ENCODE measurements at regions not wholly inside any gene's neighbourhood (a gene's known extent, or its start where the extent isn't known, plus 50 kb on each side); places are given as distances from the start of the nearest gene placed in this dataset.

DNA sequence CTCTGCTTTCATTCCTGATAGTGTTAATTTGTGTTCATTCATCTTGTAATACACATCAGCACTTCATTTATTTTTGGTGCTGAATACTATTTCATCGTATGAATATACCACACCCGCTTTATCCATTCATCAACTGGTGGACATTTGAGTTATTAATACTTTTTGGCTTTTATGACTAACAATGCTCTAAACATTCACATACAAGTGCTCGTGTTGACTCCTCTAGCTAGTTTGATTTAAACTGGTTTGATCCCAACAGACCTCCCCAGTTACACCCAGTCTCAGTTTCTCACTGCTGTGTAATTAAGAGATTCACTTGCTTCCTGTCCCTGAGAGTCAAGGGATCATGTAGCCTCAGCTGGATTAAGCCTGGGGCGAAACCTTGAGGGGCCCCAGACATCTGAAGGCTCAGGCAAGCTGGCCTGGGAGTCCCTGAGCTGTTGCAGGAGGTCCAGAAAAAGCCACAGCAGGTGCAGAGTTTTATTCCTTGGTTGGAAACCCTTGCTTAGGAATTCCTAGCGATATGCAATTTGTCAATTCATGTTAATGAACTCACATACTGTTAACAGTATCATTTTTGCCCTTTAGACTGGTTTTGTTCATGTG is 52.8 kb upstream of the CLDN24 start:
- DNase-seq, result no peak
- Mint-ChIP-seq H3K4me3 (no peak overlapping the region), H3K27ac (no peak overlapping the region), H3K36me3 (no peaks in the 10 kb centered on the region), H3K4me1 (no peaks in the 10 kb centered on the region), H3K9me3 (peaks cover 20 to 42% (median 33%) of the 10 kb centered on the region in 7 donors), H3K27me3 (ENCODE audit: low read depth in 3 of 3) (peaks cover 0 to 6% (median 5%) of the 10 kb centered on the region in 3 donors)
- TF ChIP-seq, protein P1, sequence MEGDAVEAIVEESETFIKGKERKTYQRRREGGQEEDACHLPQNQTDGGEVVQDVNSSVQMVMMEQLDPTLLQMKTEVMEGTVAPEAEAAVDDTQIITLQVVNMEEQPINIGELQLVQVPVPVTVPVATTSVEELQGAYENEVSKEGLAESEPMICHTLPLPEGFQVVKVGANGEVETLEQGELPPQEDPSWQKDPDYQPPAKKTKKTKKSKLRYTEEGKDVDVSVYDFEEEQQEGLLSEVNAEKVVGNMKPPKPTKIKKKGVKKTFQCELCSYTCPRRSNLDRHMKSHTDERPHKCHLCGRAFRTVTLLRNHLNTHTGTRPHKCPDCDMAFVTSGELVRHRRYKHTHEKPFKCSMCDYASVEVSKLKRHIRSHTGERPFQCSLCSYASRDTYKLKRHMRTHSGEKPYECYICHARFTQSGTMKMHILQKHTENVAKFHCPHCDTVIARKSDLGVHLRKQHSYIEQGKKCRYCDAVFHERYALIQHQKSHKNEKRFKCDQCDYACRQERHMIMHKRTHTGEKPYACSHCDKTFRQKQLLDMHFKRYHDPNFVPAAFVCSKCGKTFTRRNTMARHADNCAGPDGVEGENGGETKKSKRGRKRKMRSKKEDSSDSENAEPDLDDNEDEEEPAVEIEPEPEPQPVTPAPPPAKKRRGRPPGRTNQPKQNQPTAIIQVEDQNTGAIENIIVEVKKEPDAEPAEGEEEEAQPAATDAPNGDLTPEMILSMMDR (IDR thresholded peaks at IDR 0.05), result no peak
- Histone ChIP-seq H3K9ac (ENCODE audit: insufficient read depth, low read length, poor library complexity, severe bottlenecking) (no peak overlapping the region), H3K36me3 (replicated peaks in 1 of 2; ENCODE audit: control insufficient read depth in 1 of 2, insufficient read depth in 2 of 2, low read length in 2 of 2) (no peaks in the 10 kb centered on the region), H3K9me3 (replicated peaks in 1 of 2; ENCODE audit: control insufficient read depth in 1 of 2, insufficient read depth in 1 of 2, low read length in 2 of 2) (peaks cover 3 to 32% of the 10 kb centered on the region in 2 donors), H3K27ac (ENCODE audit: low read depth in 1 of 2, low read length in 2 of 2) (no peak overlapping the region), H3K4me2 (replicated peaks; ENCODE audit: extremely low read depth, low read length, poor library complexity, severe bottlenecking) (no peak overlapping the region), H3K4me1 (ENCODE audit: control insufficient read depth in 1 of 2, insufficient read depth in 2 of 2, low read length in 2 of 2) (no peaks in the 10 kb centered on the region), H3K4me3 (replicated peaks in 1 of 3; ENCODE audit: low read depth in 2 of 3, low read length in 3 of 3) (no peak overlapping the region), H4K20me1 (ENCODE audit: insufficient read depth, low read length) (no peaks in the 10 kb centered on the region), H3K27me3 (ENCODE audit: control insufficient read depth in 2 of 2, insufficient read depth in 2 of 2, low read length in 2 of 2) (no peaks in the 10 kb centered on the region), H2AFZ (ENCODE audit: insufficient read depth, low read depth, low read length, poor library complexity, severe bottlenecking) (no peak overlapping the region), H3K79me2 (ENCODE audit: insufficient read depth, low read length) (no peaks in the 10 kb centered on the region)
- intact Hi-C loops (cut with micrococcal nuclease), result no loop called here
- WGBS (ENCODE audit: insufficient coverage), result 93% methylated on average over 2 of the region's 5 CpGs

DNA sequence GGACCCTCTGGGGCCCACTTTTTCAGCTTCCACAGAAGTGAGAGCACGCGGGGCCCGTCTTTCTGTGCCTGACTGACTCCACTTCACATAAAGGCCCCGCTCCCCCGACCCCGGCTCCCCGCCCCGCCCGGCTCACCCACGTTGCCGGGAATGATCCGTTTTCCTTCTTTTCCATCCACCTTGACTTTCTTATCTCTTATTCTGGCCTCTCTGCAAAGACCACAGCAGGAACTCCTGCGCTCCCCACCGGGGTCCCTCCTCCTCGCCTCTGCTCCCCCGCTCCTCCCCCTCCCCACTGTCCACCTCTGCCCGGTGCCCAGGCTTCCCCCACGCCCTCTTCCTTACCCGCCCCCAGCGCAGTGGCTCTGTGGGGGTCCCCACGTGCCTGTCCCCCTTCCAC is 54.2 kb upstream of the CLDN24 start:
- H3K4me2 ChIP-seq (replicated peaks; ENCODE audit: extremely low read depth, low read length, poor library complexity, severe bottlenecking), result no peak overlapping the region
- H3K4me1 ChIP-seq (ENCODE audit: control insufficient read depth in 1 of 2, insufficient read depth in 2 of 2, low read length in 2 of 2), result no peaks in the 10 kb centered on the region
- DNase-seq, result no peak
- TF ChIP-seq, protein P1 (IDR thresholded peaks at IDR 0.05), result no peak
- WGBS (ENCODE audit: insufficient coverage), result 89% methylated on average over 11 of the region's 21 CpGs
- no peak overlapping the region for H3K4me3 ChIP-seq (replicated peaks in 1 of 3; ENCODE audit: low read depth in 2 of 3, low read length in 3 of 3)
- H3K9ac ChIP-seq (ENCODE audit: insufficient read depth, low read length, poor library complexity, severe bottlenecking), result no peak overlapping the region
- H3K4me3 Mint-ChIP-seq, result no peak overlapping the region
- H3K4me1 Mint-ChIP-seq, result no peaks in the 10 kb centered on the region
- no peaks in the 10 kb centered on the region for H3K27me3 ChIP-seq (ENCODE audit: control insufficient read depth in 2 of 2, insufficient read depth in 2 of 2, low read length in 2 of 2)
- no peaks in the 10 kb centered on the region for H3K79me2 ChIP-seq (ENCODE audit: insufficient read depth, low read length)
- peaks cover 0 to 6% (median 2%) of the 10 kb centered on the region in 3 donors for H3K27me3 Mint-ChIP-seq (ENCODE audit: low read depth in 3 of 3)
- no peaks in the 10 kb centered on the region for H3K36me3 ChIP-seq (replicated peaks in 1 of 2; ENCODE audit: control insufficient read depth in 1 of 2, insufficient read depth in 2 of 2, low read length in 2 of 2)
- no peak overlapping the region for H3K27ac Mint-ChIP-seq
- no peaks in the 10 kb centered on the region for H4K20me1 ChIP-seq (ENCODE audit: insufficient read depth, low read length)
- H3K9me3 ChIP-seq (replicated peaks in 1 of 2; ENCODE audit: control insufficient read depth in 1 of 2, insufficient read depth in 1 of 2, low read length in 2 of 2), result peaks cover 3 to 37% of the 10 kb centered on the region in 2 donors
- intact Hi-C loops (cut with micrococcal nuclease), result no loop called here
- peaks cover 24 to 42% (median 34%) of the 10 kb centered on the region in 7 donors for H3K9me3 Mint-ChIP-seq
- H2AFZ ChIP-seq (ENCODE audit: insufficient read depth, low read depth, low read length, poor library complexity, severe bottlenecking), result no peak overlapping the region
- H3K27ac ChIP-seq (ENCODE audit: low read depth in 1 of 2, low read length in 2 of 2), result no peak overlapping the region
- H3K36me3 Mint-ChIP-seq, result no peaks in the 10 kb centered on the region

Measured in CD14-positive monocyte (primary cell).